WTC11 (cell line): ENCODE measurements at regions not wholly inside any gene's neighbourhood (a gene's known extent, or its start where the extent isn't known, plus 50 kb on each side); places are given as distances from the start of the nearest gene placed in this dataset.

Experiments
- ATAC-seq: fragments of 200-7000 bp; cut with Tn5 transposase; 2 replicates; pipeline ENCODE4 v1.10.0; 2021; ENCODE audit warnings: mild to moderate bottlenecking, moderate library complexity
- CTCF ChIA-PET: fragments of 300-600 bp; sonication (Branson Sonifier 250); formaldehyde crosslinking; loops from one replicate; lab custom pipeline; 2021; ENCODE audit warnings: antibody characterized with exemption; lab: Charles Lee
- POLR2A ChIA-PET: fragments of 350-600 bp; sonication (Branson Sonifier 250); formaldehyde crosslinking; loops from one replicate; lab custom pipeline; 2021; ENCODE audit warnings: antibody characterized with exemption; lab: Charles Lee
- DNase-seq: peaks from one replicate; pipeline ENCODE4 v3.0.0; 2021; ENCODE audit warnings: low spot score
- H3K27ac Mint-ChIP-seq: 2 replicates; pipeline ENCODE4 v1.8.0; 2021; ENCODE audit warnings: mixed read lengths
- H3K27me3 Mint-ChIP-seq: 2 replicates; pipeline ENCODE4 v1.8.0; 2021; ENCODE audit warnings: low read depth, mild to moderate bottlenecking, moderate library complexity, mixed read lengths
- H3K36me3 Mint-ChIP-seq: 2 replicates; pipeline ENCODE4 v1.8.0; 2021; ENCODE audit warnings: mixed read lengths
- H3K4me1 Mint-ChIP-seq: 2 replicates; pipeline ENCODE4 v1.8.0; 2022; ENCODE audit warnings: mixed read lengths
- H3K4me3 Mint-ChIP-seq: 2 replicates; pipeline ENCODE4 v1.8.0; 2021; ENCODE audit warnings: mild to moderate bottlenecking, moderate library complexity, mixed read lengths
- H3K9me3 Mint-ChIP-seq: 2 replicates; pipeline ENCODE4 v1.8.0; 2021; ENCODE audit warnings: mixed read lengths
- ARID4B ChIP-seq: sonication (generic); formaldehyde crosslinking; IDR thresholded peaks from 2 replicates; pipeline ENCODE4 v1.8.0; 2023; ENCODE audit warnings: missing genetic modification reagents, mild to moderate bottlenecking, borderline replicate concordance
- ATF3 ChIP-seq: sonication (generic); formaldehyde crosslinking; conservative IDR thresholded peaks from 2 replicates; pipeline ENCODE4 v1.8.1; 2022; ENCODE audit warnings: mild to moderate bottlenecking, missing genetic modification reagents
- FOXP4 ChIP-seq: sonication (generic); formaldehyde crosslinking; IDR thresholded peaks from 2 replicates; pipeline ENCODE4 v1.8.0; 2022; ENCODE audit warnings: mild to moderate bottlenecking, missing genetic modification reagents
- HMGA2 ChIP-seq: fragments of 250-450 bp; sonication (Bioruptor Pico); IDR thresholded peaks from 2 replicates; pipeline ENCODE4 v1.4.0; 2021; ENCODE audit warnings: mild to moderate bottlenecking, moderate library complexity
- JAZF1 ChIP-seq: fragments of 250-450 bp; sonication (Bioruptor Pico); IDR thresholded peaks from 2 replicates; pipeline ENCODE4 v1.9.0; 2021; ENCODE audit warnings: moderate library complexity, mild to moderate bottlenecking, inconsistent platforms
- MLX ChIP-seq: sonication (generic); formaldehyde crosslinking; IDR thresholded peaks from 2 replicates; pipeline ENCODE4 v1.8.1; 2023; ENCODE audit warnings: mild to moderate bottlenecking, missing genetic modification reagents, moderate library complexity
- STAT6 ChIP-seq: sonication (generic); formaldehyde crosslinking; conservative IDR thresholded peaks from 2 replicates; pipeline ENCODE4 v1.8.1; 2023; ENCODE audit warnings: mild to moderate bottlenecking, low read depth, missing genetic modification reagents, moderate library complexity
- USF1 ChIP-seq: sonication (generic); formaldehyde crosslinking; IDR thresholded peaks from 2 replicates; pipeline ENCODE4 v1.8.0; 2022; ENCODE audit warnings: mild to moderate bottlenecking, missing genetic modification reagents
- USF2 ChIP-seq: sonication (generic); formaldehyde crosslinking; IDR thresholded peaks from 2 replicates; pipeline ENCODE4 v1.8.1; 2023; ENCODE audit warnings: mild to moderate bottlenecking, missing genetic modification reagents, moderate library complexity
- ZMAT4 ChIP-seq: fragments of 250-450 bp; sonication (Bioruptor Pico); IDR thresholded peaks from 2 replicates; pipeline ENCODE4 v1.9.0; 2021; ENCODE audit warnings: mild to moderate bottlenecking
- ZNF425 ChIP-seq: fragments of 250-450 bp; sonication (Bioruptor Pico); conservative IDR thresholded peaks from 2 replicates; pipeline ENCODE4 v1.9.0; 2021; ENCODE audit warnings: mild to moderate bottlenecking
- ZSCAN18 ChIP-seq: fragments of 250-450 bp; sonication (Bioruptor Pico); IDR thresholded peaks from 2 replicates; pipeline ENCODE4 v2.1.2; 2022; ENCODE audit warnings: mild to moderate bottlenecking, moderate library complexity

- no peak for TF ChIP-seq ZNF425 (CRISPR knock-in tag)
- no peak for TF ChIP-seq ARID4B (CRISPR knock-in tag)
- no peak for TF ChIP-seq FOXP4 (CRISPR knock-in tag)
- TF ChIP-seq, all 79 proteins: peak for 0
These were observed 193.5 kb upstream of the NDUFV2 start (continued) for GRCh38 chr18:8908792-8909510.

- ChIA-PET CTCF (no interaction called here), POLR2A (no interaction called here)
- ATAC-seq, result no peak
- peaks cover 3% of the 10 kb centered on the region; the same call in 1 of the 2 replicates for H3K27me3 Mint-ChIP-seq
- H3K4me3 Mint-ChIP-seq, result no peak overlapping the region
- H3K9me3 Mint-ChIP-seq, result peaks cover 66% of the 10 kb centered on the region
- TF ChIP-seq JAZF1 (CRISPR knock-in tag) (no peak), ATF3 (CRISPR knock-in tag) (no peak), HMGA2 (no peak), ZMAT4 (no peak)
- no peak overlapping the region for H3K27ac Mint-ChIP-seq
- H3K36me3 Mint-ChIP-seq, result peaks cover 56% of the 10 kb centered on the region
- no peak for DNase-seq
- peaks cover 13% of the 10 kb centered on the region for H3K4me1 Mint-ChIP-seq
These were observed 192.2 kb upstream of the NDUFV2 start for GRCh38 chr18:8910186-8910822.

- POLR2A ChIA-PET, result no interaction called here
- Mint-ChIP-seq H3K9me3 (peaks cover 69% of the 10 kb centered on the region), H3K36me3 (peaks cover 53% of the 10 kb centered on the region), H3K4me1 (peaks cover 13% of the 10 kb centered on the region), H3K27me3 (peaks cover 3% of the 10 kb centered on the region; the same call in 1 of the 2 replicates), H3K27ac (no peak overlapping the region), H3K4me3 (no peak overlapping the region)
- no peak for DNase-seq
- CTCF ChIA-PET, result no interaction called here
- ATAC-seq, result no peak
- TF ChIP-seq USF2 (no peak), STAT6 (CRISPR knock-in tag) (no peak), ZSCAN18 (CRISPR knock-in tag) (no peak), USF1 (CRISPR knock-in tag) (no peak), MLX (CRISPR knock-in tag) (no peak)
These were observed 191.7 kb upstream of the NDUFV2 start for GRCh38 chr18:8910843-8911242.
